ENCODE measurements at regions not wholly inside any gene's neighbourhood (a gene's known extent, or its start where the extent isn't known, plus 50 kb on each side); places are given as distances from the start of the nearest gene placed in this dataset.
"Not testable (repeated sequence)": the region's sequence is repeated elsewhere in the genome, so short reads cannot be mapped to it uniquely, and the experiment has no call there.

DNA sequence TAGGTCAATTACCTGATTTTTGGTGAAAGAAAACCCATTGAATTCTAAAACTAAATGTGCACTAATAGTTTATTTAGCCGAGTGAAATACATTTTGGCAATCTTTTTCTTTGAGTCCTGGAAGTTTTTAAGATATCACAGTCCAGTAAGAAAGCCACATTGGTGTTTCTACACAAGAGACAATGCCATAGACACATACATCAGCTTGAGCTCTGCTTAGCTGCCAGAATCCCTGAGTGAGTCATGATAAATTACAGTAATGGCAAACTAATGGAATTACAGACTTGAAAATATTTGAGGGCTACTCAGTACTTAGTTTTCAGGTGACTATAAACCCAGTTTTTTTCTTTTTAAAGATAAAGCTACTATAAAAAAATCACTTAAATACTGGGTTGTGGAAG is 155.4 kb downstream of the OR4C45 start:
- Histone ChIP-seq H3K9ac (ENCODE audit: insufficient read depth in 1 of 2, low read length in 2 of 2) (no peak overlapping the region), H3K4me1 (ENCODE audit: control insufficient read depth in 5 of 5, insufficient read depth in 5 of 5, low read length in 5 of 5) (no peaks in the 10 kb centered on the region), H3K4me3 (no peak overlapping the region), H3K9me3 (ENCODE audit: control insufficient read depth in 4 of 4, insufficient read depth in 3 of 4, low read length in 3 of 4) (peaks cover 0 to 11% (median 2%) of the 10 kb centered on the region in 4 donors), H3K36me3 (ENCODE audit: control insufficient read depth in 4 of 4, insufficient read depth in 4 of 4, low read length in 4 of 4) (no peaks in the 10 kb centered on the region), H3K27ac (ENCODE audit: low read depth in 1 of 2, low read length in 1 of 2) (no peak overlapping the region), H3K27me3 (ENCODE audit: control insufficient read depth in 3 of 3, insufficient read depth in 3 of 3, low read length in 2 of 3) (no peaks in the 10 kb centered on the region)
- DNase-seq = no peak
- TF ChIP-seq, protein P1, sequence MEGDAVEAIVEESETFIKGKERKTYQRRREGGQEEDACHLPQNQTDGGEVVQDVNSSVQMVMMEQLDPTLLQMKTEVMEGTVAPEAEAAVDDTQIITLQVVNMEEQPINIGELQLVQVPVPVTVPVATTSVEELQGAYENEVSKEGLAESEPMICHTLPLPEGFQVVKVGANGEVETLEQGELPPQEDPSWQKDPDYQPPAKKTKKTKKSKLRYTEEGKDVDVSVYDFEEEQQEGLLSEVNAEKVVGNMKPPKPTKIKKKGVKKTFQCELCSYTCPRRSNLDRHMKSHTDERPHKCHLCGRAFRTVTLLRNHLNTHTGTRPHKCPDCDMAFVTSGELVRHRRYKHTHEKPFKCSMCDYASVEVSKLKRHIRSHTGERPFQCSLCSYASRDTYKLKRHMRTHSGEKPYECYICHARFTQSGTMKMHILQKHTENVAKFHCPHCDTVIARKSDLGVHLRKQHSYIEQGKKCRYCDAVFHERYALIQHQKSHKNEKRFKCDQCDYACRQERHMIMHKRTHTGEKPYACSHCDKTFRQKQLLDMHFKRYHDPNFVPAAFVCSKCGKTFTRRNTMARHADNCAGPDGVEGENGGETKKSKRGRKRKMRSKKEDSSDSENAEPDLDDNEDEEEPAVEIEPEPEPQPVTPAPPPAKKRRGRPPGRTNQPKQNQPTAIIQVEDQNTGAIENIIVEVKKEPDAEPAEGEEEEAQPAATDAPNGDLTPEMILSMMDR (IDR thresholded peaks at IDR 0.05; ENCODE audit: control extremely low read depth, extremely low read depth) = no peak
- WGBS, 2 donors = 36 to 43% methylated on average over 1 of the region's 1 CpG
- no peak for ATAC-seq (ENCODE audit: insufficient read depth, low FRiP score)

- DNase-seq (no peak), ATAC-seq (ENCODE audit: insufficient read depth, low FRiP score) (no peak)
- no peak overlapping the region for H3K4me3 ChIP-seq
- no peaks in the 10 kb centered on the region for H3K4me1 ChIP-seq (ENCODE audit: control insufficient read depth in 5 of 5, insufficient read depth in 5 of 5, low read length in 5 of 5)
- H3K27ac ChIP-seq (ENCODE audit: low read depth in 1 of 2, low read length in 1 of 2) = no peak overlapping the region
- peaks cover 0 to 6% (median 0%) of the 10 kb centered on the region in 4 donors for H3K9me3 ChIP-seq (ENCODE audit: control insufficient read depth in 4 of 4, insufficient read depth in 3 of 4, low read length in 3 of 4)
- H3K36me3 ChIP-seq (ENCODE audit: control insufficient read depth in 4 of 4, insufficient read depth in 4 of 4, low read length in 4 of 4) = no peaks in the 10 kb centered on the region
- TF ChIP-seq, protein P1 (IDR thresholded peaks at IDR 0.05; ENCODE audit: control extremely low read depth, extremely low read depth) = no peak
- WGBS, 2 donors = 50 to 54% methylated on average over 3 of the region's 3 CpGs
- H3K27me3 ChIP-seq (ENCODE audit: control insufficient read depth in 3 of 3, insufficient read depth in 3 of 3, low read length in 2 of 3) = no peaks in the 10 kb centered on the region
- no peak overlapping the region for H3K9ac ChIP-seq (ENCODE audit: insufficient read depth in 1 of 2, low read length in 2 of 2)
Observed at GRCh38 chr11:50192743-50193142, 160.1 kb downstream of the OR4C45 start.

- Histone ChIP-seq H3K9me3 (ENCODE audit: control insufficient read depth in 4 of 4, insufficient read depth in 3 of 4, low read length in 3 of 4) (peaks cover 0 to 4% (median 3%) of the 10 kb centered on the region in 4 donors), H3K36me3 (ENCODE audit: control insufficient read depth in 4 of 4, insufficient read depth in 4 of 4, low read length in 4 of 4) (no peaks in the 10 kb centered on the region), H3K4me1 (ENCODE audit: control insufficient read depth in 5 of 5, insufficient read depth in 5 of 5, low read length in 5 of 5) (no peaks in the 10 kb centered on the region), H3K9ac (ENCODE audit: insufficient read depth in 1 of 2, low read length in 2 of 2) (no peak overlapping the region), H3K4me3 (no peak overlapping the region), H3K27me3 (ENCODE audit: control insufficient read depth in 3 of 3, insufficient read depth in 3 of 3, low read length in 2 of 3) (no peaks in the 10 kb centered on the region), H3K27ac (ENCODE audit: low read depth in 1 of 2, low read length in 1 of 2) (no peak overlapping the region)
- ATAC-seq (ENCODE audit: insufficient read depth, low FRiP score) (no peak), DNase-seq (no peak)
- TF ChIP-seq, protein P1 (IDR thresholded peaks at IDR 0.05; ENCODE audit: control extremely low read depth, extremely low read depth) = no peak
- 47 to 54% methylated on average over 6 of the region's 6 CpGs for WGBS, 2 donors
Observed at GRCh38 chr11:50214376-50214775, 181.7 kb downstream of the OR4C45 start.

DNA sequence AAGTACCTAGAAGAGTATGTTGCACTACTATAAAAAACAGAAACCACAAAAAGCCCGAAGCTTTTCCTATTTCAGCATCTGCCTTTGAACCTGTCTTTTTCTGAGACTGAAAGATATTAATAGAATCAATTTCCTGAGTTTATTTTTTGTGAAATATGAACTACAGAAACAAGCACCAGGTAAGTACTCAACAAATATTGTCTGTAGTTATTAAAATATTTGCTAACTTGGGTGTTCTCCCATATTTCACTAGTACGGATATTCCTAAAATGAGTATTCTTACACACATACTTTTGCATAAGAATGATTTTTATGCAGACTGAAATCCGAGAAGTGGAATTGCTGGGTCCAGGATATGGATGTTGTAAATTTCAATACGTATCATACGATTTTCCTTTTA is 188.0 kb downstream of the OR4C45 start:
- H3K9me3 ChIP-seq (ENCODE audit: control insufficient read depth in 4 of 4, insufficient read depth in 3 of 4, low read length in 3 of 4) = peaks cover 0 to 12% (median 4%) of the 10 kb centered on the region in 4 donors
- no peaks in the 10 kb centered on the region for H3K36me3 ChIP-seq (ENCODE audit: control insufficient read depth in 4 of 4, insufficient read depth in 4 of 4, low read length in 4 of 4)
- no peak overlapping the region for H3K27ac ChIP-seq (ENCODE audit: low read depth in 1 of 2, low read length in 1 of 2)
- no peaks in the 10 kb centered on the region for H3K4me1 ChIP-seq (ENCODE audit: control insufficient read depth in 5 of 5, insufficient read depth in 5 of 5, low read length in 5 of 5)
- H3K4me3 ChIP-seq = no peak overlapping the region
- ATAC-seq (ENCODE audit: insufficient read depth, low FRiP score) = no peak
- no peaks in the 10 kb centered on the region for H3K27me3 ChIP-seq (ENCODE audit: control insufficient read depth in 3 of 3, insufficient read depth in 3 of 3, low read length in 2 of 3)
- DNase-seq = no peak
- TF ChIP-seq, protein P1 (IDR thresholded peaks at IDR 0.05; ENCODE audit: control extremely low read depth, extremely low read depth) = no peak
- no peak overlapping the region for H3K9ac ChIP-seq (ENCODE audit: insufficient read depth in 1 of 2, low read length in 2 of 2)
- 65 to 88% methylated on average over 5 of the region's 5 CpGs for WGBS, 2 donors

GRCh38 chr11:50238368-50238767 is 205.7 kb downstream of the OR4C45 start:
- H3K9me3 ChIP-seq (ENCODE audit: control insufficient read depth in 4 of 4, insufficient read depth in 3 of 4, low read length in 3 of 4); ATAC-seq (ENCODE audit: insufficient read depth, low FRiP score); H3K4me3 ChIP-seq; DNase-seq; H3K27ac ChIP-seq (ENCODE audit: low read depth in 1 of 2, low read length in 1 of 2); H3K27me3 ChIP-seq (ENCODE audit: control insufficient read depth in 3 of 3, insufficient read depth in 3 of 3, low read length in 2 of 3); H3K36me3 ChIP-seq (ENCODE audit: control insufficient read depth in 4 of 4, insufficient read depth in 4 of 4, low read length in 4 of 4); H3K4me1 ChIP-seq (ENCODE audit: control insufficient read depth in 5 of 5, insufficient read depth in 5 of 5, low read length in 5 of 5); H3K9ac ChIP-seq (ENCODE audit: insufficient read depth in 1 of 2, low read length in 2 of 2): not testable (repeated sequence)
- WGBS, 2 donors = 87 to 88% methylated on average over 4 of the region's 4 CpGs
